H1 (cell line): ENCODE measurements at regions not wholly inside any gene's neighbourhood (a gene's known extent, or its start where the extent isn't known, plus 50 kb on each side); places are given as distances from the start of the nearest gene placed in this dataset.

Experiments
- CTCF ChIA-PET: fragments of 300-600 bp; sonication (Branson Sonifier 250); formaldehyde crosslinking; loops from one replicate; lab custom pipeline; 2021; ENCODE audit not compliant: partially characterized antibody; lab: Charles Lee
- POLR2A ChIA-PET: fragments of 300-600 bp; sonication (Branson Sonifier 250); formaldehyde crosslinking; loops from one replicate; lab custom pipeline; 2021; ENCODE audit warnings: inconsistent platforms; ENCODE audit not compliant: partially characterized antibody; lab: Charles Lee
- DNase-seq, 2 experiments: peaks; one replicate each; pipeline versions ENCODE4 v3.0.0 to v3.0.0-alpha.2; 2010 to 2022; ENCODE audit warnings: low spot score in 2 of 2, low read depth in 1 of 2, mixed read lengths in 1 of 2
- FAIRE-seq: peaks from 2 replicates; lab custom pipeline; 2011; peaks lifted over from hg19 to GRCh38; lab: Jason Lieb, UNC
- H2AFZ ChIP-seq: 2 replicates; pipeline ENCODE4 v1.8.1; 2012; ENCODE audit warnings: low read length, inconsistent platforms
- H2AK5ac ChIP-seq: 2 replicates; pipeline ENCODE4 v1.6.1; 2013; ENCODE audit warnings: low read depth, low read length
- H2BK120ac ChIP-seq: replicated peaks from 2 replicates; pipeline ENCODE3; 2013; ENCODE audit warnings: low read depth, low read length, inconsistent platforms
- H2BK12ac ChIP-seq: 2 replicates; pipeline ENCODE4 v1.6.1; 2013; ENCODE audit warnings: low read depth, low read length
- H2BK15ac ChIP-seq: 2 replicates; pipeline ENCODE4 v1.6.1; 2013; ENCODE audit warnings: low read length
- H2BK20ac ChIP-seq: 2 replicates; pipeline ENCODE4 v1.6.1; 2013; ENCODE audit warnings: low read length
- H2BK5ac ChIP-seq: 2 replicates; pipeline ENCODE4 v1.6.1; 2013; ENCODE audit warnings: low read depth, low read length
- H3K14ac ChIP-seq: 2 replicates; pipeline ENCODE4 v1.6.1; 2013; ENCODE audit warnings: inconsistent platforms; ENCODE audit not compliant: insufficient read length
- H3K18ac ChIP-seq: 2 replicates; pipeline ENCODE4 v1.6.1; 2013; ENCODE audit warnings: low read length; ENCODE audit errors: extremely low read depth
- H3K23ac ChIP-seq: 2 replicates; pipeline ENCODE4 v1.6.1; 2013; ENCODE audit warnings: inconsistent platforms; ENCODE audit not compliant: insufficient read length
- H3K23me2 ChIP-seq: 2 replicates; pipeline ENCODE4 v1.6.1; 2013; ENCODE audit warnings: low read depth, low read length
- H3K27ac ChIP-seq: 2 replicates; pipeline ENCODE4 v1.6.1; 2011; ENCODE audit warnings: low read depth, low read length, inconsistent platforms
- H3K27me3 ChIP-seq, 4 experiments: replicated peaks in 1 of 4; 1 replicate in 1 of 4; 2 replicates in 3 of 4; pipeline versions ENCODE4 v1.6.1 to v1.8.1; 2011 to 2013; ENCODE audit warnings: low read length in 3 of 4, mild to moderate bottlenecking in 3 of 4, inconsistent platforms in 2 of 4, mixed read lengths in 2 of 4, moderate library complexity in 1 of 4; ENCODE audit not compliant: control insufficient read depth in 3 of 4, insufficient read depth in 3 of 4; ENCODE audit errors: extremely low read depth in 1 of 4
- H3K36me3 ChIP-seq, 4 experiments: 2 replicates each; pipeline versions ENCODE4 v1.6.1 to v1.8.1; 2011 to 2013; ENCODE audit warnings: mild to moderate bottlenecking in 4 of 4, low read length in 3 of 4, moderate library complexity in 2 of 4, control low read depth in 1 of 4, inconsistent platforms in 1 of 4; ENCODE audit not compliant: insufficient read depth in 4 of 4, control insufficient read depth in 2 of 4
- H3K4ac ChIP-seq: replicated peaks from 2 replicates; pipeline ENCODE3; 2013; ENCODE audit warnings: low read length, low read depth, mixed read lengths, inconsistent platforms; ENCODE audit not compliant: insufficient read length
- H3K4me1 ChIP-seq, 4 experiments: replicated peaks in 1 of 4; 1 replicate in 1 of 4; 2 replicates in 3 of 4; pipeline versions ENCODE4 v1.6.1 to v1.8.1; 2011 to 2013; ENCODE audit warnings: low read length in 3 of 4, inconsistent platforms in 2 of 4, mixed read lengths in 1 of 4; ENCODE audit not compliant: insufficient read depth in 4 of 4, control insufficient read depth in 3 of 4
- H3K4me2 ChIP-seq, 2 experiments: 2 replicates each; pipeline versions ENCODE4 v1.6.1 to v1.8.1; 2011 to 2013; ENCODE audit warnings: low read depth in 2 of 2, low read length in 2 of 2, control low read depth in 1 of 2, inconsistent platforms in 1 of 2, mild to moderate bottlenecking in 1 of 2; ENCODE audit not compliant: insufficient read depth in 1 of 2
- H3K4me3 ChIP-seq, 4 experiments: fragments of 200-600, 300-600 bp in 1 of 4; sonication (generic), shearing (Covaris generic), sonication (Bioruptor Twin) in 1 of 4; 2 replicates each; pipeline versions ENCODE4 v1.5.1 to v1.8.1; 2011 to 2016; ENCODE audit warnings: low read length in 4 of 4, low read depth in 3 of 4, control low read depth in 2 of 4, inconsistent platforms in 2 of 4, mild to moderate bottlenecking in 2 of 4, mixed read lengths in 1 of 4, moderate library complexity in 1 of 4; ENCODE audit not compliant: insufficient read depth in 2 of 4; ENCODE audit errors: extremely low read depth in 1 of 4
- H3K56ac ChIP-seq: replicated peaks from 2 replicates; pipeline ENCODE3; 2013; ENCODE audit warnings: low read depth, mild to moderate bottlenecking, mixed read lengths, low read length, inconsistent platforms; ENCODE audit not compliant: insufficient read length
- H3K79me1 ChIP-seq: 2 replicates; pipeline ENCODE4 v1.6.1; 2013; ENCODE audit warnings: low read depth, low read length, control low read depth
- H3K79me2 ChIP-seq, 2 experiments: 2 replicates each; pipeline versions ENCODE4 v1.6.1 to v1.8.1; 2012 to 2013; ENCODE audit warnings: low read length in 2 of 2, mild to moderate bottlenecking in 2 of 2, inconsistent platforms in 1 of 2; ENCODE audit not compliant: insufficient read depth in 2 of 2, control insufficient read depth in 1 of 2
- H3K9ac ChIP-seq, 4 experiments: replicated peaks in 1 of 4; 1 replicate in 1 of 4; 2 replicates in 3 of 4; pipeline versions ENCODE4 v1.6.1 to v1.8.1; 2011 to 2013; ENCODE audit warnings: low read depth in 3 of 4, low read length in 3 of 4, control low read depth in 2 of 4, mild to moderate bottlenecking in 2 of 4, moderate library complexity in 2 of 4, inconsistent platforms in 1 of 4; ENCODE audit errors: extremely low read depth in 1 of 4
- H3K9me3 ChIP-seq, 2 experiments: 2 replicates each; pipeline versions ENCODE4 v1.6.1 to v1.8.1; 2012 to 2013; ENCODE audit warnings: mild to moderate bottlenecking in 2 of 2, moderate library complexity in 2 of 2, control low read depth in 1 of 2, inconsistent platforms in 1 of 2, low read depth in 1 of 2, low read length in 1 of 2, mixed read lengths in 1 of 2; ENCODE audit not compliant: insufficient read depth in 2 of 2
- H4K20me1 ChIP-seq, 2 experiments: replicated peaks in 1 of 2; 2 replicates each; pipeline versions ENCODE3 to v1.8.1; 2011 to 2013; ENCODE audit warnings: inconsistent platforms in 2 of 2, low read length in 2 of 2, mild to moderate bottlenecking in 1 of 2; ENCODE audit not compliant: insufficient read depth in 2 of 2, control insufficient read depth in 1 of 2
- H4K5ac ChIP-seq: 2 replicates; pipeline ENCODE4 v1.6.1; 2013; ENCODE audit warnings: low read length, low read depth, mixed read lengths, inconsistent platforms; ENCODE audit not compliant: insufficient read length
- H4K8ac ChIP-seq: 2 replicates; pipeline ENCODE4 v1.8.0; 2013; ENCODE audit warnings: mild to moderate bottlenecking, moderate library complexity, low read length, inconsistent platforms; ENCODE audit not compliant: insufficient read depth; ENCODE audit errors: extremely low read depth
- H4K91ac ChIP-seq: replicated peaks from 2 replicates; pipeline ENCODE3; 2013; ENCODE audit warnings: low read length, mixed read lengths, inconsistent platforms; ENCODE audit not compliant: insufficient read length
- CBX5 ChIP-seq: fragments of 300-800, 300-1000 bp; sonication (generic); IDR thresholded peaks from 2 replicates; pipeline ENCODE4 v1.7.1; 2016; ENCODE audit warnings: antibody characterized with exemption, low read length, low read depth
- CBX8 ChIP-seq: fragments of 300-800, 300-1000 bp; sonication (generic); IDR thresholded peaks from 2 replicates; pipeline ENCODE4 v1.7.1; 2016; ENCODE audit warnings: low read depth, low read length, borderline replicate concordance
- CREB1 ChIP-seq: IDR thresholded peaks from 2 replicates; pipeline ENCODE4 v1.6.1; 2012; ENCODE audit warnings: inconsistent platforms
- JUND ChIP-seq: IDR thresholded peaks from 2 replicates; pipeline ENCODE4 v1.6.1; 2011; ENCODE audit warnings: mild to moderate bottlenecking, improper control_type of control experiment, low read length
- POLR2A ChIP-seq, 2 experiments: IDR thresholded peaks; 1 replicate in 1 of 2; 2 replicates in 1 of 2; pipeline ENCODE4 v1.6.1; 2011; ENCODE audit warnings: low read depth in 2 of 2, low read length in 2 of 2, mild to moderate bottlenecking in 2 of 2; ENCODE audit errors: control extremely low read depth in 1 of 2
- RBBP5 ChIP-seq: IDR thresholded peaks from 2 replicates; pipeline ENCODE4 v1.7.1; 2012; ENCODE audit warnings: low read depth, mild to moderate bottlenecking, inconsistent platforms, low read length, moderate library complexity, borderline replicate concordance
- RXRA ChIP-seq: IDR thresholded peaks from 2 replicates; pipeline ENCODE4 v1.6.1; 2011; ENCODE audit warnings: low read depth, mild to moderate bottlenecking, low read length, moderate library complexity; ENCODE audit not compliant: insufficient read depth
- TAF1 ChIP-seq: IDR thresholded peaks from 2 replicates; pipeline ENCODE4 v1.6.1; 2011; ENCODE audit warnings: mild to moderate bottlenecking, low read depth, low read length
- TAF7 ChIP-seq: optimal IDR thresholded peaks from 2 replicates; pipeline ENCODE3; 2011; ENCODE audit warnings: low read depth, mild to moderate bottlenecking, inconsistent platforms, low read length, moderate library complexity, borderline replicate concordance
- TCF12 ChIP-seq: IDR thresholded peaks from 2 replicates; pipeline ENCODE4 v1.6.1; 2011; ENCODE audit warnings: low read depth, mild to moderate bottlenecking, low read length
- TEAD4 ChIP-seq: IDR thresholded peaks from 2 replicates; pipeline ENCODE4 v1.6.1; 2012; ENCODE audit warnings: low read depth, low read length, inconsistent platforms, mixed read lengths
- WGBS, 2 experiments: shearing (Covaris generic) in 1 of 2; methylation state at CpG; one replicate each; pipeline versions ENCODE4 v1.1.6 to v1.1.7; 2013 to 2015; ENCODE audit warnings: low lambda C conversion rate in 2 of 2, mixed read lengths in 2 of 2, inconsistent platforms in 1 of 2, low coverage in 1 of 2, missing lambda C conversion rate in 1 of 2; ENCODE audit not compliant: insufficient replicate concordance in 2 of 2, insufficient coverage in 1 of 2, insufficient read length in 1 of 2; ENCODE audit errors: extremely low coverage in 1 of 2, missing lambda C conversion rate in 1 of 2; 5-methylcytosine and 5-hydroxymethylcytosine counted together

- Histone ChIP-seq H3K4me1 (peaks cover 0 to 4% (median 0%) of the 10 kb centered on the region in 4 experiments; a peak in 1 of 7 replicates), H3K27ac (no peak overlapping the region), H2AFZ (no peak overlapping the region), H2BK5ac (no peak overlapping the region), H3K4ac (no peak overlapping the region), H3K79me2 (no peaks in the 10 kb centered on the region), H4K8ac (no peak overlapping the region), H4K20me1 (no peaks in the 10 kb centered on the region), H3K9me3 (no peaks in the 10 kb centered on the region), H3K23me2 (no peaks in the 10 kb centered on the region), H3K14ac (no peak overlapping the region), H3K18ac (no peak overlapping the region)
- POLR2A ChIA-PET, result interaction anchor here (1.0 kb wide), 1 partner anchor 10 kb away, joined by 4 read pairs; no protein-coding TSS in a partner anchor
- no peak for FAIRE-seq
- WGBS, 2 experiments, result 92% methylated on average over 2 of the region's 2 CpGs; no CpG with 5 or more reads in 1 of the 2 experiments
- TF ChIP-seq CREB1 (no peak), TCF12 (no peak), TAF7 (no peak), JUND (no peak), CBX8 (no peak), CBX5 (no peak), RXRA (no peak), POLR2A (IDR thresholded peaks at IDR 0.05; ENCODE audit: control extremely low read depth in 1 of 2, low read depth in 2 of 2, low read length in 2 of 2) (no peak), TAF1 (no peak), RBBP5 (no peak), TEAD4 (no peak)
- TF ChIP-seq, all 59 proteins: peak for 0
- CTCF ChIA-PET, result no interaction called here
- H2BK15ac ChIP-seq, result no peak overlapping the region
- H2BK120ac ChIP-seq, result no peak overlapping the region
- H3K9ac ChIP-seq, result no peak overlapping the region
- no peaks in the 10 kb centered on the region for H3K36me3 ChIP-seq
- no peak overlapping the region for H2AK5ac ChIP-seq
- no peak overlapping the region for H3K4me3 ChIP-seq
- H2BK12ac ChIP-seq, result no peak overlapping the region
- no peak overlapping the region for H3K23ac ChIP-seq
- no peaks in the 10 kb centered on the region for H3K27me3 ChIP-seq
- no peak overlapping the region for H2BK20ac ChIP-seq
- H4K5ac ChIP-seq, result no peak overlapping the region
- H3K79me1 ChIP-seq, result no peaks in the 10 kb centered on the region
- no peak overlapping the region for H3K4me2 ChIP-seq
- H4K91ac ChIP-seq, result no peak overlapping the region
- no peak for DNase-seq
- no peak overlapping the region for H3K56ac ChIP-seq
Observed at GRCh38 chr13:33536601-33537000, 251.0 kb upstream of the STARD13 start.
